ENCODE measurements at regions not wholly inside any gene's neighbourhood (a gene's known extent, or its start where the extent isn't known, plus 50 kb on each side); places are given as distances from the start of the nearest gene placed in this dataset.

- DNase-seq, result no peak
- no peak overlapping the region for H3K27ac ChIP-seq (ENCODE audit: insufficient read depth, low read length, poor library complexity, severe bottlenecking)
- no peaks in the 10 kb centered on the region for H3K27me3 ChIP-seq (replicated peaks; ENCODE audit: control insufficient read depth, insufficient read depth, low read length, poor library complexity, severe bottlenecking)
- H3K4me3 ChIP-seq (ENCODE audit: insufficient read depth, low read depth, low read length, poor library complexity, severe bottlenecking), result no peak overlapping the region
- H3K36me3 ChIP-seq (ENCODE audit: control insufficient read depth, insufficient read depth, low read length), result no peaks in the 10 kb centered on the region
- H3K9me3 ChIP-seq (ENCODE audit: control insufficient read depth, low read length), result no peaks in the 10 kb centered on the region
- no peaks in the 10 kb centered on the region for H3K4me1 ChIP-seq (ENCODE audit: control insufficient read depth, insufficient read depth, low read length, poor library complexity, severe bottlenecking)
These were observed 109.5 kb upstream of the GHITM start for GRCh38 chr10:84029840-84030239.

- DNase-seq, result no peak
- H3K4me3 ChIP-seq (ENCODE audit: insufficient read depth, low read depth, low read length, poor library complexity, severe bottlenecking), result no peak overlapping the region
These were observed 101.3 kb upstream of the GHITM start for GRCh38 chr10:84038035-84038434.

GRCh38 chr10:84039957-84040356, 99.4 kb upstream of the GHITM start:
- H3K4me3 ChIP-seq (ENCODE audit: insufficient read depth, low read depth, low read length, poor library complexity, severe bottlenecking), result no peak overlapping the region
- H3K9me3 ChIP-seq (ENCODE audit: control insufficient read depth, low read length), result no peaks in the 10 kb centered on the region
- DNase-seq, result no peak
- no peak overlapping the region for H3K27ac ChIP-seq (ENCODE audit: insufficient read depth, low read length, poor library complexity, severe bottlenecking)
- H3K4me1 ChIP-seq (ENCODE audit: control insufficient read depth, insufficient read depth, low read length, poor library complexity, severe bottlenecking), result no peaks in the 10 kb centered on the region
- no peaks in the 10 kb centered on the region for H3K27me3 ChIP-seq (replicated peaks; ENCODE audit: control insufficient read depth, insufficient read depth, low read length, poor library complexity, severe bottlenecking)
- H3K36me3 ChIP-seq (ENCODE audit: control insufficient read depth, insufficient read depth, low read length), result no peaks in the 10 kb centered on the region

More at GRCh38 chr10:84038035-84038434, 101.3 kb upstream of the GHITM start:
- Histone ChIP-seq H3K9me3 (ENCODE audit: control insufficient read depth, low read length) (no peaks in the 10 kb centered on the region), H3K27me3 (replicated peaks; ENCODE audit: control insufficient read depth, insufficient read depth, low read length, poor library complexity, severe bottlenecking) (no peaks in the 10 kb centered on the region), H3K4me1 (ENCODE audit: control insufficient read depth, insufficient read depth, low read length, poor library complexity, severe bottlenecking) (no peaks in the 10 kb centered on the region), H3K27ac (ENCODE audit: insufficient read depth, low read length, poor library complexity, severe bottlenecking) (no peak overlapping the region), H3K36me3 (ENCODE audit: control insufficient read depth, insufficient read depth, low read length) (no peaks in the 10 kb centered on the region)

- no peak for DNase-seq
- H3K4me3 ChIP-seq (ENCODE audit: insufficient read depth, low read depth, low read length, poor library complexity, severe bottlenecking), result no peak overlapping the region
- no peaks in the 10 kb centered on the region for H3K4me1 ChIP-seq (ENCODE audit: control insufficient read depth, insufficient read depth, low read length, poor library complexity, severe bottlenecking)
- no peaks in the 10 kb centered on the region for H3K9me3 ChIP-seq (ENCODE audit: control insufficient read depth, low read length)
- H3K36me3 ChIP-seq (ENCODE audit: control insufficient read depth, insufficient read depth, low read length), result no peaks in the 10 kb centered on the region
- H3K27me3 ChIP-seq (replicated peaks; ENCODE audit: control insufficient read depth, insufficient read depth, low read length, poor library complexity, severe bottlenecking), result no peaks in the 10 kb centered on the region
- no peak overlapping the region for H3K27ac ChIP-seq (ENCODE audit: insufficient read depth, low read length, poor library complexity, severe bottlenecking)
These were observed 91.9 kb upstream of the GHITM start for GRCh38 chr10:84047258-84048010.

- no peak overlapping the region for H3K27ac ChIP-seq (ENCODE audit: insufficient read depth, low read length, poor library complexity, severe bottlenecking)
- no peak for DNase-seq
These were observed 89.7 kb upstream of the GHITM start for GRCh38 chr10:84049645-84050011.

GRCh38 chr10:84053626-84054025, 85.7 kb upstream of the GHITM start:
- H3K4me1 ChIP-seq (ENCODE audit: control insufficient read depth, insufficient read depth, low read length, poor library complexity, severe bottlenecking), result no peaks in the 10 kb centered on the region
- H3K27me3 ChIP-seq (replicated peaks; ENCODE audit: control insufficient read depth, insufficient read depth, low read length, poor library complexity, severe bottlenecking), result no peaks in the 10 kb centered on the region
- DNase-seq, result no peak
- no peaks in the 10 kb centered on the region for H3K36me3 ChIP-seq (ENCODE audit: control insufficient read depth, insufficient read depth, low read length)
- H3K9me3 ChIP-seq (ENCODE audit: control insufficient read depth, low read length), result no peaks in the 10 kb centered on the region
- H3K4me3 ChIP-seq (ENCODE audit: insufficient read depth, low read depth, low read length, poor library complexity, severe bottlenecking), result no peak overlapping the region
- H3K27ac ChIP-seq (ENCODE audit: insufficient read depth, low read length, poor library complexity, severe bottlenecking), result no peak overlapping the region

More at GRCh38 chr10:84049645-84050011, 89.7 kb upstream of the GHITM start:
- H3K4me3 ChIP-seq (ENCODE audit: insufficient read depth, low read depth, low read length, poor library complexity, severe bottlenecking), result no peak overlapping the region
- H3K4me1 ChIP-seq (ENCODE audit: control insufficient read depth, insufficient read depth, low read length, poor library complexity, severe bottlenecking), result no peaks in the 10 kb centered on the region
- no peaks in the 10 kb centered on the region for H3K27me3 ChIP-seq (replicated peaks; ENCODE audit: control insufficient read depth, insufficient read depth, low read length, poor library complexity, severe bottlenecking)
- no peaks in the 10 kb centered on the region for H3K36me3 ChIP-seq (ENCODE audit: control insufficient read depth, insufficient read depth, low read length)
- H3K9me3 ChIP-seq (ENCODE audit: control insufficient read depth, low read length), result no peaks in the 10 kb centered on the region

GRCh38 chr10:84054743-84055142, 84.6 kb upstream of the GHITM start:
- H3K27me3 ChIP-seq (replicated peaks; ENCODE audit: control insufficient read depth, insufficient read depth, low read length, poor library complexity, severe bottlenecking), result no peaks in the 10 kb centered on the region
- no peaks in the 10 kb centered on the region for H3K36me3 ChIP-seq (ENCODE audit: control insufficient read depth, insufficient read depth, low read length)
- no peak overlapping the region for H3K4me3 ChIP-seq (ENCODE audit: insufficient read depth, low read depth, low read length, poor library complexity, severe bottlenecking)
- no peak for DNase-seq
- H3K27ac ChIP-seq (ENCODE audit: insufficient read depth, low read length, poor library complexity, severe bottlenecking), result no peak overlapping the region
- no peaks in the 10 kb centered on the region for H3K4me1 ChIP-seq (ENCODE audit: control insufficient read depth, insufficient read depth, low read length, poor library complexity, severe bottlenecking)
- H3K9me3 ChIP-seq (ENCODE audit: control insufficient read depth, low read length), result no peaks in the 10 kb centered on the region

GRCh38 chr10:84059526-84059925, 79.8 kb upstream of the GHITM start:
- no peak overlapping the region for H3K27ac ChIP-seq (ENCODE audit: insufficient read depth, low read length, poor library complexity, severe bottlenecking)
- no peak for DNase-seq
- H3K4me1 ChIP-seq (ENCODE audit: control insufficient read depth, insufficient read depth, low read length, poor library complexity, severe bottlenecking), result no peaks in the 10 kb centered on the region
- H3K36me3 ChIP-seq (ENCODE audit: control insufficient read depth, insufficient read depth, low read length), result no peaks in the 10 kb centered on the region
- H3K9me3 ChIP-seq (ENCODE audit: control insufficient read depth, low read length), result no peaks in the 10 kb centered on the region
- no peaks in the 10 kb centered on the region for H3K27me3 ChIP-seq (replicated peaks; ENCODE audit: control insufficient read depth, insufficient read depth, low read length, poor library complexity, severe bottlenecking)
- no peak overlapping the region for H3K4me3 ChIP-seq (ENCODE audit: insufficient read depth, low read depth, low read length, poor library complexity, severe bottlenecking)

GRCh38 chr10:84063440-84063839, 75.9 kb upstream of the GHITM start:
- H3K27me3 ChIP-seq (replicated peaks; ENCODE audit: control insufficient read depth, insufficient read depth, low read length, poor library complexity, severe bottlenecking), result no peaks in the 10 kb centered on the region
- H3K27ac ChIP-seq (ENCODE audit: insufficient read depth, low read length, poor library complexity, severe bottlenecking), result no peak overlapping the region
- H3K4me3 ChIP-seq (ENCODE audit: insufficient read depth, low read depth, low read length, poor library complexity, severe bottlenecking), result no peak overlapping the region
- H3K4me1 ChIP-seq (ENCODE audit: control insufficient read depth, insufficient read depth, low read length, poor library complexity, severe bottlenecking), result no peaks in the 10 kb centered on the region
- no peaks in the 10 kb centered on the region for H3K36me3 ChIP-seq (ENCODE audit: control insufficient read depth, insufficient read depth, low read length)
- no peak for DNase-seq
- no peaks in the 10 kb centered on the region for H3K9me3 ChIP-seq (ENCODE audit: control insufficient read depth, low read length)

- H3K36me3 ChIP-seq (ENCODE audit: control insufficient read depth, insufficient read depth, low read length), result no peaks in the 10 kb centered on the region
- no peak overlapping the region for H3K4me3 ChIP-seq (ENCODE audit: insufficient read depth, low read depth, low read length, poor library complexity, severe bottlenecking)
- H3K27me3 ChIP-seq (replicated peaks; ENCODE audit: control insufficient read depth, insufficient read depth, low read length, poor library complexity, severe bottlenecking), result no peaks in the 10 kb centered on the region
- H3K4me1 ChIP-seq (ENCODE audit: control insufficient read depth, insufficient read depth, low read length, poor library complexity, severe bottlenecking), result no peaks in the 10 kb centered on the region
- no peak for DNase-seq
- H3K9me3 ChIP-seq (ENCODE audit: control insufficient read depth, low read length), result no peaks in the 10 kb centered on the region
- no peak overlapping the region for H3K27ac ChIP-seq (ENCODE audit: insufficient read depth, low read length, poor library complexity, severe bottlenecking)
These were observed 73.3 kb upstream of the GHITM start for GRCh38 chr10:84065804-84066601.

Measured in effector memory CD4-positive, alpha-beta T cell (primary cell).